Endodermal cell (in vitro differentiated cells): ENCODE measurements at regions not wholly inside any gene's neighbourhood (a gene's known extent, or its start where the extent isn't known, plus 50 kb on each side); places are given as distances from the start of the nearest gene placed in this dataset.

Experiments used
- DNase-seq: peaks from one replicate; pipeline ENCODE4 v3.0.0-alpha.2; 2017
- H3K27ac ChIP-seq: 2 replicates; pipeline ENCODE4 v1.5.1; 2013; ENCODE audit warnings: mild to moderate bottlenecking, low read depth, low read length, moderate library complexity
- H3K27me3 ChIP-seq: 2 replicates; pipeline ENCODE4 v1.6.1; 2013; ENCODE audit warnings: mild to moderate bottlenecking, low read length, moderate library complexity; ENCODE audit not compliant: insufficient read depth, control insufficient read depth, poor library complexity, severe bottlenecking
- H3K36me3 ChIP-seq: 2 replicates; pipeline ENCODE4 v1.7.0; 2013; ENCODE audit warnings: mild to moderate bottlenecking, low read length, moderate library complexity; ENCODE audit not compliant: control insufficient read depth, insufficient read depth
- H3K4me1 ChIP-seq: one replicate; pipeline ENCODE4 v1.7.0; 2013; ENCODE audit warnings: low read length; ENCODE audit not compliant: control insufficient read depth, insufficient read depth
- H3K4me3 ChIP-seq: 2 replicates; pipeline ENCODE4 v1.5.1; 2013; ENCODE audit warnings: mild to moderate bottlenecking, low read length, moderate library complexity
- H3K9ac ChIP-seq: 2 replicates; pipeline ENCODE4 v1.6.1; 2013; ENCODE audit warnings: mild to moderate bottlenecking, low read length, moderate library complexity; ENCODE audit not compliant: poor library complexity, severe bottlenecking; ENCODE audit errors: extremely low read depth
- H3K9me3 ChIP-seq: 2 replicates; pipeline ENCODE4 v1.6.1; 2013; ENCODE audit warnings: mild to moderate bottlenecking, low read length, moderate library complexity; ENCODE audit not compliant: control insufficient read depth
- H3K27ac Mint-ChIP-seq: 2 replicates; pipeline ENCODE4 v1.8.0; 2020; ENCODE audit warnings: mixed read lengths
- H3K27me3 Mint-ChIP-seq: 2 replicates; pipeline ENCODE4 v1.8.0; 2021; ENCODE audit warnings: mild to moderate bottlenecking, mixed read lengths; ENCODE audit not compliant: insufficient read depth
- H3K36me3 Mint-ChIP-seq: 2 replicates; pipeline ENCODE4 v1.8.0; 2020; ENCODE audit warnings: low read depth, mixed read lengths
- H3K4me1 Mint-ChIP-seq: 2 replicates; pipeline ENCODE4 v1.8.0; 2020; ENCODE audit warnings: mixed read lengths
- H3K4me3 Mint-ChIP-seq: 2 replicates; pipeline ENCODE4 v1.8.0; 2020; ENCODE audit warnings: mild to moderate bottlenecking, moderate library complexity, mixed read lengths
- H3K9me3 Mint-ChIP-seq: 2 replicates; pipeline ENCODE4 v1.8.0; 2020; ENCODE audit warnings: mild to moderate bottlenecking, mixed read lengths
- WGBS, 2 experiments: methylation state at CpG; one replicate each; pipeline versions ENCODE4 v1.1.5 to v1.1.7; 2013; ENCODE audit warnings: missing lambda C conversion rate in 2 of 2, mixed read lengths in 1 of 2; ENCODE audit not compliant: insufficient coverage in 1 of 2, insufficient read length in 1 of 2; 5-methylcytosine and 5-hydroxymethylcytosine counted together
- TF ChIP-seq, protein P1 (sequence below): fragments of 200-600 bp; sonication (generic); conservative IDR thresholded peaks from 2 replicates; pipeline ENCODE4 v1.5.0; 2021; ENCODE audit warnings: antibody characterized with exemption, mild to moderate bottlenecking

- DNase-seq: no peak
- no peak overlapping the region for H3K9ac ChIP-seq
- 86 to 92% methylated on average over 4 to 11 of the region's 11 CpGs for WGBS, 2 experiments
- H3K4me1 Mint-ChIP-seq: no peaks in the 10 kb centered on the region
- H3K27ac Mint-ChIP-seq: no peak overlapping the region
- no peak overlapping the region for H3K27ac ChIP-seq
- H3K9me3 ChIP-seq: no peaks in the 10 kb centered on the region
- H3K27me3 ChIP-seq: peaks cover 23% of the 10 kb centered on the region
- H3K4me1 ChIP-seq: no peaks in the 10 kb centered on the region
- H3K4me3 Mint-ChIP-seq: no peak overlapping the region
- peaks cover 2% of the 10 kb centered on the region for H3K9me3 Mint-ChIP-seq
- no peaks in the 10 kb centered on the region for H3K36me3 Mint-ChIP-seq
- peaks cover 5% of the 10 kb centered on the region for H3K27me3 Mint-ChIP-seq
- no peaks in the 10 kb centered on the region for H3K36me3 ChIP-seq
- H3K4me3 ChIP-seq: no peak overlapping the region
- TF ChIP-seq, protein P1, sequence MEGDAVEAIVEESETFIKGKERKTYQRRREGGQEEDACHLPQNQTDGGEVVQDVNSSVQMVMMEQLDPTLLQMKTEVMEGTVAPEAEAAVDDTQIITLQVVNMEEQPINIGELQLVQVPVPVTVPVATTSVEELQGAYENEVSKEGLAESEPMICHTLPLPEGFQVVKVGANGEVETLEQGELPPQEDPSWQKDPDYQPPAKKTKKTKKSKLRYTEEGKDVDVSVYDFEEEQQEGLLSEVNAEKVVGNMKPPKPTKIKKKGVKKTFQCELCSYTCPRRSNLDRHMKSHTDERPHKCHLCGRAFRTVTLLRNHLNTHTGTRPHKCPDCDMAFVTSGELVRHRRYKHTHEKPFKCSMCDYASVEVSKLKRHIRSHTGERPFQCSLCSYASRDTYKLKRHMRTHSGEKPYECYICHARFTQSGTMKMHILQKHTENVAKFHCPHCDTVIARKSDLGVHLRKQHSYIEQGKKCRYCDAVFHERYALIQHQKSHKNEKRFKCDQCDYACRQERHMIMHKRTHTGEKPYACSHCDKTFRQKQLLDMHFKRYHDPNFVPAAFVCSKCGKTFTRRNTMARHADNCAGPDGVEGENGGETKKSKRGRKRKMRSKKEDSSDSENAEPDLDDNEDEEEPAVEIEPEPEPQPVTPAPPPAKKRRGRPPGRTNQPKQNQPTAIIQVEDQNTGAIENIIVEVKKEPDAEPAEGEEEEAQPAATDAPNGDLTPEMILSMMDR: no peak
Measured at GRCh38 chr2:20935168-20935775, 108.6 kb downstream of the APOB start.

- Mint-ChIP-seq H3K4me3 (no peak overlapping the region), H3K27me3 (peaks cover 5% of the 10 kb centered on the region), H3K27ac (no peak overlapping the region), H3K9me3 (peaks cover 7% of the 10 kb centered on the region), H3K36me3 (no peaks in the 10 kb centered on the region), H3K4me1 (no peaks in the 10 kb centered on the region)
- Histone ChIP-seq H3K36me3 (no peaks in the 10 kb centered on the region), H3K4me3 (no peak overlapping the region), H3K9ac (no peak overlapping the region), H3K27ac (no peak overlapping the region), H3K27me3 (peaks cover 17% of the 10 kb centered on the region), H3K9me3 (no peaks in the 10 kb centered on the region), H3K4me1 (no peaks in the 10 kb centered on the region)
- 50 to 73% methylated on average over 2 of the region's 2 CpGs for WGBS, 2 experiments
- DNase-seq: no peak
- TF ChIP-seq, protein P1: no peak
Measured at GRCh38 chr2:20934236-20934635, 109.6 kb downstream of the APOB start.

- Mint-ChIP-seq H3K27ac (no peak overlapping the region), H3K9me3 (peaks cover 12% of the 10 kb centered on the region), H3K36me3 (no peaks in the 10 kb centered on the region), H3K4me1 (no peaks in the 10 kb centered on the region), H3K4me3 (no peak overlapping the region), H3K27me3 (peaks cover 5% of the 10 kb centered on the region)
- DNase-seq: no peak
- no peaks in the 10 kb centered on the region for H3K4me1 ChIP-seq
- H3K9ac ChIP-seq: no peak overlapping the region
- H3K27ac ChIP-seq: no peak overlapping the region
- H3K36me3 ChIP-seq: no peaks in the 10 kb centered on the region
- H3K4me3 ChIP-seq: no peak overlapping the region
- peaks cover 11% of the 10 kb centered on the region for H3K27me3 ChIP-seq
- H3K9me3 ChIP-seq: peaks cover 1% of the 10 kb centered on the region
- WGBS, 2 experiments: 78 to 89% methylated on average over 1 of the region's 1 CpG
- TF ChIP-seq, protein P1: no peak
Measured at GRCh38 chr2:20933714-20934113, 110.2 kb downstream of the APOB start.
